Liver (tissue), 3 donors: ENCODE measurements at regions not wholly inside any gene's neighbourhood (a gene's known extent, or its start where the extent isn't known, plus 50 kb on each side); places are given as distances from the start of the nearest gene placed in this dataset.

ENCODE experiments used
- EGR1 ChIP-seq, 2 donors: IDR thresholded peaks; 2 replicates each; pipeline ENCODE4 v1.6.1; 2016 to 2018; ENCODE audit warnings: antibody characterized with exemption in 2 of 2, low read depth in 2 of 2
- JUND ChIP-seq, 2 donors: IDR thresholded peaks; 2 replicates each; pipeline ENCODE4 v1.6.1; 2016; ENCODE audit warnings: antibody characterized with exemption in 2 of 2
- RAD21 ChIP-seq, 2 donors: IDR thresholded peaks; 2 replicates each; pipeline ENCODE4 v1.6.1; 2016; ENCODE audit warnings: antibody characterized with exemption in 2 of 2, mild to moderate bottlenecking in 2 of 2
- SP1 ChIP-seq: IDR thresholded peaks from 2 replicates; pipeline ENCODE4 v1.6.1; 2018; ENCODE audit warnings: antibody characterized with exemption, mild to moderate bottlenecking
- TAF1 ChIP-seq: conservative IDR thresholded peaks from 2 replicates; pipeline ENCODE4 v1.6.1; 2016; ENCODE audit warnings: antibody characterized with exemption, mild to moderate bottlenecking
- YY1 ChIP-seq: IDR thresholded peaks from 2 replicates; pipeline ENCODE4 v1.6.1; 2016; ENCODE audit warnings: antibody characterized with exemption, mild to moderate bottlenecking
- TF ChIP-seq, protein P1 (sequence below): fragments of 150-350 bp; IDR thresholded peaks from 2 replicates; pipeline ENCODE4 v1.5.1; 2017; ENCODE audit warnings: improper control_type of control experiment, low read depth, low read length; ENCODE audit not compliant: missing input control
- TF ChIP-seq, protein P2 (sequence below): IDR thresholded peaks from 2 replicates; pipeline ENCODE4 v1.6.1; 2016; ENCODE audit warnings: antibody characterized with exemption
- donor health status: healthy.
- donor health status: healthy.

DNA sequence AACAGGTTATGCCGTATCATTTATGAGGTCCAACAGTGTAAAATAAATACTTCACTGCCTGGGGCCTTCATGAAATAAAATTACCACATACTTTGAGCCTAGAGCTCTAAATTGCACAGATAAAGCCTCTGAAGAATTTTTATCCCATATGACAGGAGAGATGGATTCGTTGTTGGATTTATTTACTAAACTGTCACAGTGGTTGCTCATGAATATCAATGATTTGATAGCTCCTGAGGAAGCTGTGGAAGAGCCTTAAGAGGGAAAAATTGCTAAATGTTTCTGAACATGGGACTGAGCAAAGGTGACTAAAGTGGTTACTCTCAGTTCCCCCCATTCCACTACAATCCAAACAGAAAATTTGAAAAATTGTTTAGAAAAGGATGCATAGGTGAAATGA, 558.9 kb upstream of the IL12A start:
- TF ChIP-seq, protein P1, sequence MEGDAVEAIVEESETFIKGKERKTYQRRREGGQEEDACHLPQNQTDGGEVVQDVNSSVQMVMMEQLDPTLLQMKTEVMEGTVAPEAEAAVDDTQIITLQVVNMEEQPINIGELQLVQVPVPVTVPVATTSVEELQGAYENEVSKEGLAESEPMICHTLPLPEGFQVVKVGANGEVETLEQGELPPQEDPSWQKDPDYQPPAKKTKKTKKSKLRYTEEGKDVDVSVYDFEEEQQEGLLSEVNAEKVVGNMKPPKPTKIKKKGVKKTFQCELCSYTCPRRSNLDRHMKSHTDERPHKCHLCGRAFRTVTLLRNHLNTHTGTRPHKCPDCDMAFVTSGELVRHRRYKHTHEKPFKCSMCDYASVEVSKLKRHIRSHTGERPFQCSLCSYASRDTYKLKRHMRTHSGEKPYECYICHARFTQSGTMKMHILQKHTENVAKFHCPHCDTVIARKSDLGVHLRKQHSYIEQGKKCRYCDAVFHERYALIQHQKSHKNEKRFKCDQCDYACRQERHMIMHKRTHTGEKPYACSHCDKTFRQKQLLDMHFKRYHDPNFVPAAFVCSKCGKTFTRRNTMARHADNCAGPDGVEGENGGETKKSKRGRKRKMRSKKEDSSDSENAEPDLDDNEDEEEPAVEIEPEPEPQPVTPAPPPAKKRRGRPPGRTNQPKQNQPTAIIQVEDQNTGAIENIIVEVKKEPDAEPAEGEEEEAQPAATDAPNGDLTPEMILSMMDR = no peak
- TF ChIP-seq, protein P2, sequence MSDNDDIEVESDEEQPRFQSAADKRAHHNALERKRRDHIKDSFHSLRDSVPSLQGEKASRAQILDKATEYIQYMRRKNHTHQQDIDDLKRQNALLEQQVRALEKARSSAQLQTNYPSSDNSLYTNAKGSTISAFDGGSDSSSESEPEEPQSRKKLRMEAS = no peak
- TF ChIP-seq EGR1 (IDR thresholded peaks at IDR 0.05; ENCODE audit: low read depth in 2 of 2) (no peak), YY1 (no peak), JUND (IDR thresholded peaks at IDR 0.05) (no peak), SP1 (no peak), TAF1 (no peak), RAD21 (IDR thresholded peaks at IDR 0.05) (no peak)
